ENCODE measurements at regions not wholly inside any gene's neighbourhood (a gene's known extent, or its start where the extent isn't known, plus 50 kb on each side); places are given as distances from the start of the nearest gene placed in this dataset.
"Not testable (repeated sequence)": the region's sequence is repeated elsewhere in the genome, so short reads cannot be mapped to it uniquely, and the experiment has no call there.

DNA sequence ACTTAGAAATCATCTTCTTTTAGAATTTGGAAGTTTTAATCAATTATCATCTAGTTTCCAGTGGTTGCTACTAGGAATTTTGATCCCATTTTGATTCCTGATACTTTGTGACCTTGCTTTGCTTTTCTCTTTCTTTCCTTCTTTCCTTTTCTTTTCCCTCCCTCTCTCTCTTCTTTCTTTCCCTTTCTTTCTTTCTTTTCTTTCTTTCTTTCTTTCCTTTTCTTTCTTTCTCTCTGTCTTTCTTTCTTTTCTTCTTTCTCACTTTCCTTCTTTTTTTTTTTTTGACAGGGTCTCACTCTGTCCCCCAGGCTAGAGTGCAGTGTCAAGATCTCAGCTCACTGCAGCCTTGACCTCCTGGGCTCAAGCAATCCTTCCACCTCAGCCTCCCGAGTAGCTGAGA is 81.5 kb upstream of the OSBPL8 start:
- Mint-ChIP-seq H3K36me3 (ENCODE audit: low read depth) (no peaks in the 10 kb centered on the region), H3K9me3 (no peaks in the 10 kb centered on the region), H3K4me1 (ENCODE audit: low read depth) (no peaks in the 10 kb centered on the region), H3K27me3 (no peaks in the 10 kb centered on the region), H3K4me3 (no peak overlapping the region), H3K27ac (no peak overlapping the region)
- intact Hi-C loops (cut with micrococcal nuclease) = no loop called here

DNA sequence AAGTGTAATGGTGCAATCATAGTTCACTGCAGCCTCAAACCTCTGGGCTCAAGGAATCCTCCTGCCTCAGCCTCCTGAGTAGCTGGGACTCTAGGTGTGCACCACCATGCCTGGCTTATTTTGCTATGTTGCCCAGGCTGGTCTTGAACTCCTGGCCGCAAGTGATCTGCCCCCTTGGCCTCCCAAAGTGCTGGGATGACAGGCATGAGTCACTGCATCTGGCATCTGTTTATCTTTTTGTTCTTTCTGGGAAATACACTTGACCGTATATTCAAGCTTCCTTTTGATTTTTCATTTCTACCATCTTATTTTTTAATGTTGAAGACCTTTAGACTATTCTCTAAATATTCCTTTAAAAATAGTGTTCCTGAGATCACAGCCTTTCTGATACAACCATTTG is 82.4 kb upstream of the OSBPL8 start:
- Mint-ChIP-seq H3K27me3 (no peaks in the 10 kb centered on the region), H3K4me3 (no peak overlapping the region), H3K27ac (no peak overlapping the region), H3K4me1 (ENCODE audit: low read depth) (no peaks in the 10 kb centered on the region), H3K9me3 (no peaks in the 10 kb centered on the region), H3K36me3 (ENCODE audit: low read depth) (no peaks in the 10 kb centered on the region)
- intact Hi-C loops (cut with micrococcal nuclease) = no loop called here

GRCh38 chr12:76643438-76643837 is 83.9 kb upstream of the OSBPL8 start:
- H3K36me3 Mint-ChIP-seq (ENCODE audit: low read depth) = no peaks in the 10 kb centered on the region
- intact Hi-C loops (cut with micrococcal nuclease) = no loop called here
- no peaks in the 10 kb centered on the region for H3K27me3 Mint-ChIP-seq
- no peak overlapping the region for H3K27ac Mint-ChIP-seq
- H3K4me3 Mint-ChIP-seq = no peak overlapping the region
- no peaks in the 10 kb centered on the region for H3K9me3 Mint-ChIP-seq
- H3K4me1 Mint-ChIP-seq (ENCODE audit: low read depth) = no peaks in the 10 kb centered on the region

GRCh38 chr12:76644950-76645349 is 85.4 kb upstream of the OSBPL8 start:
- H3K9me3 Mint-ChIP-seq = no peaks in the 10 kb centered on the region
- no peak overlapping the region for H3K4me3 Mint-ChIP-seq
- intact Hi-C loops (cut with micrococcal nuclease) = no loop called here

DNA sequence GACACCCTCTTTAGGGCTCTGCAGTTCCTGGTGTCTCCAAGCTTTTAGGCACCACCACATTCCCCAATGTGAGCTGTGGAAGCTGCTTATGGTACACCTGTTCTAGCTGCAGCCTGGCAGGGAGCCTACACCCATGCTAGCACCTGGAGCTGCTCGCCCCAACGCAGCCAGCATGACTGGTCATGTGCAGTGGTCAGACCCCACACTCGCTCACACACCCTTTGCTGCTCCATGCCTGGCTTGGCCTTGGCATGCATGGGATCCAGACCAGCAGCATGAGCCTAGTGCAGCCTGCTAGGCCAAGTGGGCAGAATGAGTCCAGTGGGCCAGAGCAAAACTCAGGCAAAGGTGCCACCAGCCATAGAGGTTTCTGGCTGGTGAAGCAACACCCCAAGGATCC is 86.4 kb upstream of the OSBPL8 start:
- Mint-ChIP-seq H3K9me3 (no peaks in the 10 kb centered on the region), H3K27me3 (no peaks in the 10 kb centered on the region), H3K4me1 (ENCODE audit: low read depth) (no peaks in the 10 kb centered on the region), H3K4me3 (no peak overlapping the region), H3K36me3 (ENCODE audit: low read depth) (no peaks in the 10 kb centered on the region), H3K27ac (no peak overlapping the region)
- intact Hi-C loops (cut with micrococcal nuclease) = no loop called here

More at GRCh38 chr12:76644950-76645349, 85.4 kb upstream of the OSBPL8 start:
- no peak overlapping the region for H3K27ac Mint-ChIP-seq
- H3K27me3 Mint-ChIP-seq = no peaks in the 10 kb centered on the region
- no peaks in the 10 kb centered on the region for H3K4me1 Mint-ChIP-seq (ENCODE audit: low read depth)
- no peaks in the 10 kb centered on the region for H3K36me3 Mint-ChIP-seq (ENCODE audit: low read depth)

DNA sequence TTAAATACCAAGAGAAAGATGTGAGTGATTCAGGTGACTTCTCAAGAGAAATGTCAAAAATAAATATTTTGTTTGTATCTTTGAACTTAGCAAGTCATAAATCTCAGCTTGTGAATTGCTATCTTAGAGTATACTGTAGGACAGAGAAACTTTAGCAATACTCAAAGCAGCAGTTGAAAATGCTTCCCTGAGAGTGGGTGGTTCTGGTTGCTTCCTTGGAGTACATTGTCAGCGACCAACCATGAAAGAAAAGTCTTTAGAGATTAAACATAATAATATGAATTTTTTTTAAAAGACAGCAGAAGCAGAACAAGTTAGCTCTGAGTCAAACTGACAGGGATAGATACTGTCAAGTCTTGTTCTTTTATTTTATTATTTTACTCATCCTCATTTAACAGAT is 86.8 kb upstream of the OSBPL8 start:
- Mint-ChIP-seq H3K27ac (no peak overlapping the region), H3K4me1 (ENCODE audit: low read depth) (no peaks in the 10 kb centered on the region), H3K4me3 (no peak overlapping the region), H3K9me3 (no peaks in the 10 kb centered on the region), H3K27me3 (no peaks in the 10 kb centered on the region), H3K36me3 (ENCODE audit: low read depth) (no peaks in the 10 kb centered on the region)
- intact Hi-C loops (cut with micrococcal nuclease) = no loop called here

DNA sequence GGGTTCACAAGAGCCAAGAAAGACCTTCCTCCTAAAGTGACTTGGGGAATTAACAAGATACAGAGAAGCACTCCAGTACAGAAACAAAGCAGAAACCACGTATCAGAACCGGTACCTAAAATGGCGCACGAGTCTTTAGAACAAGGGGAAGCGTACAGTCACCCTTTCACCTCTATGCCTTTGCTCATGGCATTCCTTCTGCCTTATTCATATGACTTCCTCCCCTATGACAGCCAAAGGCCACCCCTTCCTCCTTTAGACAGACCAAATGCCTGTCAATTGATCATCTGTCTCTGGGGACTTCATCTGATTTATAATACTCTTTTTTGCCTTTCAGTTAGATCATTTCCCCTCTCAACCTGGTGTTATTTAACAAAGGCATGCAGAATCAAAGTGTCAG is 89.5 kb upstream of the OSBPL8 start:
- intact Hi-C loops (cut with micrococcal nuclease) = no loop called here
- Mint-ChIP-seq H3K36me3 (ENCODE audit: low read depth) (no peaks in the 10 kb centered on the region), H3K27me3 (no peaks in the 10 kb centered on the region)

GRCh38 chr12:76652402-76652801 is 92.8 kb upstream of the OSBPL8 start:
- Mint-ChIP-seq H3K4me3 (no peak overlapping the region), H3K9me3 (no peaks in the 10 kb centered on the region), H3K27ac (no peak overlapping the region), H3K36me3 (ENCODE audit: low read depth) (no peaks in the 10 kb centered on the region), H3K27me3 (no peaks in the 10 kb centered on the region), H3K4me1 (ENCODE audit: low read depth) (no peaks in the 10 kb centered on the region)
- intact Hi-C loops (cut with micrococcal nuclease) = no loop called here

More for the DNA sequence above, 89.5 kb upstream of the OSBPL8 start:
- Mint-ChIP-seq H3K4me3 (no peak overlapping the region), H3K4me1 (ENCODE audit: low read depth) (no peaks in the 10 kb centered on the region), H3K9me3 (no peaks in the 10 kb centered on the region), H3K27ac (no peak overlapping the region)

- H3K36me3 Mint-ChIP-seq (ENCODE audit: low read depth) = no peaks in the 10 kb centered on the region
- no peaks in the 10 kb centered on the region for H3K27me3 Mint-ChIP-seq
- H3K9me3 Mint-ChIP-seq = no peaks in the 10 kb centered on the region
- intact Hi-C loops (cut with micrococcal nuclease) = no loop called here
- H3K4me1 Mint-ChIP-seq (ENCODE audit: low read depth) = no peaks in the 10 kb centered on the region
- H3K4me3 Mint-ChIP-seq = no peak overlapping the region
- H3K27ac Mint-ChIP-seq = no peak overlapping the region
Observed at GRCh38 chr12:76653342-76653741, 93.8 kb upstream of the OSBPL8 start.

- intact Hi-C loops (cut with micrococcal nuclease) = no loop called here
- H3K27ac Mint-ChIP-seq = no peak overlapping the region
- H3K4me1 Mint-ChIP-seq (ENCODE audit: low read depth) = peaks cover 14% of the 10 kb centered on the region
- H3K36me3 Mint-ChIP-seq (ENCODE audit: low read depth) = no peaks in the 10 kb centered on the region
- H3K4me3 Mint-ChIP-seq = no peak overlapping the region
- peaks cover 9% of the 10 kb centered on the region for H3K9me3 Mint-ChIP-seq
- H3K27me3 Mint-ChIP-seq = no peaks in the 10 kb centered on the region
Observed at GRCh38 chr12:76664731-76665130, 99.2 kb upstream of the ZDHHC17 start.

DNA sequence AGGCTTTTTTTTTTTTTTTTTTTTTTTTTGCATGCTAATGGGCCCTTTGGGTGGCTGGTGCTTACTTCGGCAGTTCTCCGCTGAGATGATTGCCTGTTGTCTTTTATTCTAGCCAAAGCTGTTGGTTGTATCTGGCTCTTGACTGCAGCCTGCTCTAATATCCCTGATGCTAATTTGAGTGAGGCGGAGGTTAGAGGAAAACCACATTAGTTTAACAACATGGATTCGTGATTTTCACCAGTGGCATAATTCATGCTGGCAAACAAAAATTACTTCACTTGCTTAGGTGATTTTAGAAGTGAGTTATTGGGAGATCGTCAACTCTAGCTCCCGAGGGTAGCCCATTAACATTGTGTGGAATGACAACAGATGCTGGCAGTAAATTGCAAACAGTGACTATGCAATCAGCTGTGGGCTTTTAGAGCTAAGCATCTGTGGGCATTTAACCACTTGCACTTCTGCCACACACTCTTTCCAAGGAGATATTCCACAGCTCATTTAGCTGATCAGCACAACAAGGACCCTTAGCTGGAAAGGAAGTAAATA is 97.6 kb upstream of the ZDHHC17 start:
- intact Hi-C loops (cut with micrococcal nuclease) = no loop called here
- H3K9me3 Mint-ChIP-seq = peaks cover 9% of the 10 kb centered on the region
- no peaks in the 10 kb centered on the region for H3K36me3 Mint-ChIP-seq (ENCODE audit: low read depth)
- H3K4me3 Mint-ChIP-seq = no peak overlapping the region
- H3K27ac Mint-ChIP-seq = no peak overlapping the region
- peaks cover 14% of the 10 kb centered on the region for H3K4me1 Mint-ChIP-seq (ENCODE audit: low read depth)
- H3K27me3 Mint-ChIP-seq = no peaks in the 10 kb centered on the region

GRCh38 chr12:76669981-76670380 is 93.9 kb upstream of the ZDHHC17 start:
- Mint-ChIP-seq H3K27ac (no peak overlapping the region), H3K36me3 (ENCODE audit: low read depth) (no peaks in the 10 kb centered on the region), H3K4me1 (ENCODE audit: low read depth) (peaks cover 14% of the 10 kb centered on the region), H3K9me3 (peaks cover 9% of the 10 kb centered on the region), H3K4me3 (no peak overlapping the region), H3K27me3 (no peaks in the 10 kb centered on the region)
- intact Hi-C loops (cut with micrococcal nuclease) = no loop called here

- no peak overlapping the region for H3K4me3 Mint-ChIP-seq
- no peak overlapping the region for H3K27ac Mint-ChIP-seq
- peaks cover 9% of the 10 kb centered on the region for H3K9me3 Mint-ChIP-seq
- peaks cover 8% of the 10 kb centered on the region for H3K4me1 Mint-ChIP-seq (ENCODE audit: low read depth)
- intact Hi-C loops (cut with micrococcal nuclease) = no loop called here
- no peaks in the 10 kb centered on the region for H3K36me3 Mint-ChIP-seq (ENCODE audit: low read depth)
- no peaks in the 10 kb centered on the region for H3K27me3 Mint-ChIP-seq
Observed at GRCh38 chr12:76670776-76671175, 93.1 kb upstream of the ZDHHC17 start.

DNA sequence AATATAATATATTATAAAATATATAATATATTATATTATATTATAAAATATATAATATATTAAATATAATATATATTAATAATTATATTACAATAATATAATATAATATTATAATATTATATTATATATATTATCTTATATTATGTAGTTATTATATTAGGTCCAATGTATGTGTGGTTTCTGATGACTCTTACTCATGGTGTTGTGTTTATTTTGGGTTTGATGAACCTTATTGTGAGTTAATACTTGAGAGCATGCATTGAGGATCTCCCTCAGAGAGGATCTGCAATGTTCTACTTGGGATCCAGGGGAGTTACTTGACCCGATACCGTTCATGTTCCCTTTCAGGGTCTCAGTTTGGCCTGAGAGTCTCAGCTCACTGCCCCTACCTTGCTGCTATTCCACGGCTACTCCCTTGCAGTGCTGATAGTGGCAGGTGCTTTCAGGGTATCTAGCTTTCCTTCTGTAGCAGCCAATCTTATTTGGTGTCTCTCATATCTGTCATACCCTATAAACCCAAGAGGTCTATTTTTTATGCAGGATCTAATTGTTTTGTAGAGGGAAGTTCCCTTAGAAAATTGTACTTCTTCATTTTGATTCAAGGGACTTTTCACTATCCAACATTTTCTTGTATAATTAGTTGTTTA is 89.1 kb upstream of the ZDHHC17 start:
- intact Hi-C loops (cut with micrococcal nuclease) = no loop called here

DNA sequence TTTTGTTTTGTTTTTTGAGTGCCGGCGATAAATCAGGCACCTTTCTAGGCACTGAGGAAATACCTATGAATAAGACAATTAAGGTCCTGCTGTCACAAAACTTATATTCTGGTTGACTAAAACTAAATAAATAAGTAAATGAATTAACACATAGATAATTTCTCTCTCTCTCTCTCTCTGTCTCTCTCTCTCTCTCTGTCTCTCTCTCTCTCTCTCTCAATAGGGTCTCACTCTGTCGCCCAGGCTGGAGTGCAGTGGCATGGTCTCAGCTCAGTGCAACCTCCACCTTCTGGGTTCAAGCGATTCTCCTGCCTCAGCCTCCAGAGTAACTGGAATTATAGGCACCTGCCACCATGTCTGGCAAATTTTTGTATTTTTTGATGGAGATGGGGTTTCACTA is 87.7 kb upstream of the ZDHHC17 start:
- H3K4me3 Mint-ChIP-seq; H3K4me1 Mint-ChIP-seq (ENCODE audit: low read depth); H3K9me3 Mint-ChIP-seq; H3K36me3 Mint-ChIP-seq (ENCODE audit: low read depth); intact Hi-C loops (cut with micrococcal nuclease); H3K27ac Mint-ChIP-seq; H3K27me3 Mint-ChIP-seq: not testable (repeated sequence)

More for the DNA sequence above, 89.1 kb upstream of the ZDHHC17 start:
- Mint-ChIP-seq H3K27me3 (no peaks in the 10 kb centered on the region), H3K4me1 (ENCODE audit: low read depth) (no peaks in the 10 kb centered on the region), H3K36me3 (ENCODE audit: low read depth) (no peaks in the 10 kb centered on the region), H3K4me3 (no peak overlapping the region), H3K27ac (no peak overlapping the region), H3K9me3 (no peaks in the 10 kb centered on the region)

Measured in dendritic cell treated with granulocyte-macrophage colony-stimulating factor and Interleukin-4, amounts not matched to agents 40 ng/mL and 50 ng/mL, for 4 days (primary cell).